WERI-Rb-1 (cell line): ENCODE measurements at regions not wholly inside any gene's neighbourhood (a gene's known extent, or its start where the extent isn't known, plus 50 kb on each side); places are given as distances from the start of the nearest gene placed in this dataset.

Source experiments
- DNase-seq: peaks from one replicate; pipeline ENCODE4 v3.0.0-alpha.2; 2020
- H3K27ac ChIP-seq: fragments of 250-450 bp; sonication (Bioruptor Pico); 2 replicates; pipeline ENCODE4 v1.5.1; 2020; ENCODE audit warnings: mild to moderate bottlenecking, moderate library complexity
- H3K27me3 ChIP-seq: fragments of 250-450 bp; sonication (Bioruptor Pico); 2 replicates; pipeline ENCODE4 v1.5.1; 2021; ENCODE audit warnings: mild to moderate bottlenecking, low read depth, moderate library complexity; ENCODE audit not compliant: insufficient read depth, severe bottlenecking
- H3K36me3 ChIP-seq: fragments of 250-450 bp; sonication (Bioruptor Pico); 2 replicates; pipeline ENCODE4 v1.5.1; 2020; ENCODE audit warnings: mild to moderate bottlenecking, moderate library complexity
- H3K4me3 ChIP-seq: 2 replicates; pipeline ENCODE4 v1.5.1; 2011; ENCODE audit warnings: low read depth, mild to moderate bottlenecking, control low read depth, low read length
- H3K9me3 ChIP-seq: fragments of 250-450 bp; sonication (Bioruptor Pico); 2 replicates; pipeline ENCODE4 v1.5.1; 2021; ENCODE audit warnings: mild to moderate bottlenecking, moderate library complexity; ENCODE audit not compliant: severe bottlenecking
- TF ChIP-seq, protein P1 (sequence below): IDR thresholded peaks from 2 replicates; pipeline ENCODE4 v1.5.1; 2011; ENCODE audit warnings: low read depth, mild to moderate bottlenecking, control low read depth, inconsistent platforms, low read length

DNA sequence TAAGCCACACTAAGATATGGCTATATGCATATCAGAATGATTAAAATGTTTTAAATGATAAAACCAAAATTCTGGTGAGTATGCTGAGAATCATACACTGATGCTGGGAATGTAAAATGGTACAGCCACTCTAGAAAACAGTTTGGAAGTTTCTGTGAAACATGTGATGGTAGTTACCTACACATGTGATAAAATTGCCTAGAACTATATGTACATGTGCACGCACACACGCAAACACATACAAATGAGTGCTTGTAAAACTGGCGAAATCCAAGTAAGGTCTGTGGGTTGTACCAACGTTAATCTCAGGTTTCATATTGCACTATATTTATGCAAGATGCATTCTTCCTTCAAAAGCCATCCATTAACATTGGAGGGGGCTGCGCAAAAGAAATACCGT, 195.0 kb upstream of the RAB6C start:
- no peak for DNase-seq
- no peak overlapping the region for H3K27ac ChIP-seq
- TF ChIP-seq, protein P1, sequence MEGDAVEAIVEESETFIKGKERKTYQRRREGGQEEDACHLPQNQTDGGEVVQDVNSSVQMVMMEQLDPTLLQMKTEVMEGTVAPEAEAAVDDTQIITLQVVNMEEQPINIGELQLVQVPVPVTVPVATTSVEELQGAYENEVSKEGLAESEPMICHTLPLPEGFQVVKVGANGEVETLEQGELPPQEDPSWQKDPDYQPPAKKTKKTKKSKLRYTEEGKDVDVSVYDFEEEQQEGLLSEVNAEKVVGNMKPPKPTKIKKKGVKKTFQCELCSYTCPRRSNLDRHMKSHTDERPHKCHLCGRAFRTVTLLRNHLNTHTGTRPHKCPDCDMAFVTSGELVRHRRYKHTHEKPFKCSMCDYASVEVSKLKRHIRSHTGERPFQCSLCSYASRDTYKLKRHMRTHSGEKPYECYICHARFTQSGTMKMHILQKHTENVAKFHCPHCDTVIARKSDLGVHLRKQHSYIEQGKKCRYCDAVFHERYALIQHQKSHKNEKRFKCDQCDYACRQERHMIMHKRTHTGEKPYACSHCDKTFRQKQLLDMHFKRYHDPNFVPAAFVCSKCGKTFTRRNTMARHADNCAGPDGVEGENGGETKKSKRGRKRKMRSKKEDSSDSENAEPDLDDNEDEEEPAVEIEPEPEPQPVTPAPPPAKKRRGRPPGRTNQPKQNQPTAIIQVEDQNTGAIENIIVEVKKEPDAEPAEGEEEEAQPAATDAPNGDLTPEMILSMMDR: no peak
- no peaks in the 10 kb centered on the region for H3K36me3 ChIP-seq
- no peak overlapping the region for H3K4me3 ChIP-seq
- no peaks in the 10 kb centered on the region for H3K27me3 ChIP-seq
- no peaks in the 10 kb centered on the region for H3K9me3 ChIP-seq

DNA sequence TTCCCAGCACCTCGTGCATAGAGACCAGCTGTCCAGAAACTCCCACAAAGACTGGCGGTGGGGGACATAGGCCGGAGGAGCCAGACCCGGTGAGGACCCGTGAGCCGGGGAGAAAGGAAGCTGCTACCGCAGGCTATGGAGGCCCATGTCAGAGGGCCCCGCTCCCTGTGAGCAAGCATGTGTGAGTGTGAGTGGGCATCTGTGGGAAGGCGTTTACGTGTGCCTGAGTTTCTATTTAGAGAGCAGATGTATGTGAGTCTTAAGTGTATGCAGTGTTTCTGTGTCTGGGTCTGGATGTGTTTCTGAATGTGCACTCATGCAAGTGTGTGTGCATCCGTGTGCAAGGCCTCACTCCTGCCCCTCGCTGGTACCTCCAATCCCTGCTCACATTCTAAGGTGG, 187.8 kb upstream of the RAB6C start:
- DNase-seq: no peak
- no peaks in the 10 kb centered on the region for H3K36me3 ChIP-seq
- no peak overlapping the region for H3K27ac ChIP-seq
- H3K4me3 ChIP-seq: no peak overlapping the region
- TF ChIP-seq, protein P1: no peak
- H3K27me3 ChIP-seq: no peaks in the 10 kb centered on the region
- H3K9me3 ChIP-seq: no peaks in the 10 kb centered on the region

DNA sequence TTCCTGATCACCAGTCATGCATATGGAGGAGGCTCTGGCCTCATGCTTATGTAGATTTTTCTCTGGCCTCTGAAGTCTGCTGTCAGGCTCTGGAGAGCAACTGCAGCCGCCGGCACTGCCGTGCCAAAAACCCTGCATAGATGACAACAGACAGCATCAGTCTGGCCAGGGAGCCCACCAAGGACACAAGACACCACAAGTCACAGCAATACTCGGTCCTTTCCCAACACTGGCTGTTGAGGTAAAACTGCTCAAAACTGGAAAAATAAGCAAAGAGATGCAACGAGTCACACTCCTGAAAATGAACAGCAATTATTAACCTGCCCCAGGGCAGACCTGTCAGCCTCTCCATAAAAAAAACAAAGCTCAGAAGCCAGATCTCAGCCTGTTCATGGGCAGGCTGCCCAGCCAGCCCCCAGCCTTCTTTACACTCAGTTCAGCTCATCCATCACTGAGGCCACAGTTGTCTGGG, 186.0 kb upstream of the RAB6C start:
- DNase-seq: no peak
- H3K9me3 ChIP-seq: no peaks in the 10 kb centered on the region
- H3K4me3 ChIP-seq: no peak overlapping the region
- TF ChIP-seq, protein P1: no peak
- no peak overlapping the region for H3K27ac ChIP-seq
- no peaks in the 10 kb centered on the region for H3K36me3 ChIP-seq
- no peaks in the 10 kb centered on the region for H3K27me3 ChIP-seq

DNA sequence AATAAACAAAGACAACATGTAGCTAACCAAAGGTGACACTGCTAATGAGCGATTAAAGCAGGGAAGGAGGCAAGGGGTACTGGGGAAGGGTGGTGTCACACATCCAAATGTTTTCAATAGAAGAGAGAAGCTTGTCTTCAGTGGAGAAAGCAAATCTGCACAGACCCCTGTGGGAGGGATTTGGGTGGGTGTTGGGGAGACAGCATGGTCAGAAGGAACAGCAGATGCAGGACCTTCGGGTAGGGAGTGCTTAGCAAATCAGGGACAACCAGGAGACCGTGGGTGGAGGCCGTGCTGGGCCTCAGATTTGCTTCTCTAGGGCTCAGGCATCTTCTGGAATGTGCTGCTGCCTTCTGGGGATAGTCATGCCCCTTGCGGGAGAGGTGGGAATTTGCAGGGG, 185.3 kb upstream of the RAB6C start:
- no peaks in the 10 kb centered on the region for H3K27me3 ChIP-seq
- no peaks in the 10 kb centered on the region for H3K36me3 ChIP-seq
- H3K9me3 ChIP-seq: no peaks in the 10 kb centered on the region
- no peak overlapping the region for H3K4me3 ChIP-seq
- TF ChIP-seq, protein P1: no peak
- DNase-seq: no peak
- H3K27ac ChIP-seq: no peak overlapping the region

DNA sequence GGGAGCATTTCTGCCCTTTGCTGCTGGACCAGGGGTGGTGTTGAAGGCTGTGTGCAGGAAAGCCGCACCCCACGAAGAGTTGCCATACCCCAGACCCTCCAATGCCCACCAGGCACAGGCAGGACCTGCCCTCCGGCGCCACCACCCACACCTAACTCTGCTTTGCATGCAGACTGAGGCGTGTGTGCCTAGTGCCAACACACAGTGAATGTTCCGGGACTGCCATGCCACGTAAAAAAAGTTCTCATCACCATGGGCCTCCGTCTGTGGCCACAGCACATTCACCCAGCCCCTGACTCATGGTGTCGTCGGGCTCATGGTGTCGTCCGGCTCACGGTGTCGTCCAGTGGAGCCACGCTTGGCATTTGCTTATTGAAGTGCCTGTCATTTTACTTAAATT, 184.9 kb upstream of the RAB6C start:
- TF ChIP-seq, protein P1: no peak
- no peaks in the 10 kb centered on the region for H3K27me3 ChIP-seq
- no peak for DNase-seq
- no peak overlapping the region for H3K27ac ChIP-seq
- H3K36me3 ChIP-seq: no peaks in the 10 kb centered on the region
- H3K9me3 ChIP-seq: no peaks in the 10 kb centered on the region
- H3K4me3 ChIP-seq: no peak overlapping the region

DNA sequence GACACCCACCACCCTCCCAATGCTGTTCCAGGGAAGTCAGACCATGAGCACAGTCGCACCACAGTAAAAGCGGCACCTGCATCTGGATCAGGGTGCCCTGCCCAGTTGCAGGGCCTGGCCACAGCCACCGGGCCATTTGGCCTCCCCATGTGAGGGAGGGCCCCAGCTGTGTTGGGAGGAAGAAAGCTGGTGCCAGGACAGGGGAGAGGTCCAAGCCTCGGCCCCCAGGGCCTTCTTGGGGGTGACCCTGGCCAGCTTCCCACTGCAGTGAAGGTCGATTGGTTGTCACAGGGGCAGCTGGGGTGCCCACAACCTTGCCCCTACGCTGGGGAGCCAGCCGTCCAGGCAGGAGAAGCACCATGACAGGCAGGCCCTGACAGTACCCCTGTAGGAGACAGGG, 183.2 kb upstream of the RAB6C start:
- no peaks in the 10 kb centered on the region for H3K27me3 ChIP-seq
- H3K9me3 ChIP-seq: no peaks in the 10 kb centered on the region
- no peak overlapping the region for H3K4me3 ChIP-seq
- no peak overlapping the region for H3K27ac ChIP-seq
- no peak for DNase-seq
- TF ChIP-seq, protein P1: no peak
- no peaks in the 10 kb centered on the region for H3K36me3 ChIP-seq
